KG1 (cell line): ENCODE measurements at regions not wholly inside any gene's neighbourhood (a gene's known extent, or its start where the extent isn't known, plus 50 kb on each side); places are given as distances from the start of the nearest gene placed in this dataset.

Source experiments
- DNase-seq: peaks from one replicate; lab custom pipeline; 2025; lab: John Stamatoyannopoulos, UW

GRCh38 chr15:55026381-55026780 is 170.4 kb downstream of the RSL24D1 start:
- DNase-seq: no peak

GRCh38 chr15:55017635-55018034 is 179.1 kb downstream of the RSL24D1 start:
- no peak for DNase-seq

- DNase-seq: no peak
Observed at GRCh38 chr15:55016225-55016624, 180.5 kb downstream of the RSL24D1 start.

GRCh38 chr15:55015093-55015445 is 181.7 kb downstream of the RSL24D1 start:
- no peak for DNase-seq

GRCh38 chr15:55014391-55015092 is 182.2 kb downstream of the RSL24D1 start:
- no peak for DNase-seq

GRCh38 chr15:55008421-55008820 is 188.3 kb downstream of the RSL24D1 start:
- DNase-seq: no peak

GRCh38 chr15:55007561-55007960 is 189.2 kb downstream of the RSL24D1 start:
- DNase-seq: no peak

- no peak for DNase-seq
Observed at GRCh38 chr15:55005679-55006078, 191.1 kb downstream of the RSL24D1 start.

GRCh38 chr15:55003965-55004873 is 192.5 kb downstream of the RSL24D1 start:
- no peak for DNase-seq

- no peak for DNase-seq
Observed at GRCh38 chr15:54998661-54999060, 198.1 kb downstream of the RSL24D1 start.

GRCh38 chr15:54990793-54991192 is 205.9 kb downstream of the RSL24D1 start:
- no peak for DNase-seq

GRCh38 chr15:54987881-54988280 is 208.9 kb downstream of the RSL24D1 start:
- DNase-seq: no peak

GRCh38 chr15:54979964-54980363 is 216.8 kb downstream of the RSL24D1 start:
- DNase-seq: no peak

- no peak for DNase-seq
Observed at GRCh38 chr15:54962637-54963036, 234.1 kb downstream of the RSL24D1 start.

GRCh38 chr15:54960266-54960665 is 236.5 kb downstream of the RSL24D1 start:
- DNase-seq: no peak

GRCh38 chr15:54941417-54941816 is 255.3 kb downstream of the RSL24D1 start:
- DNase-seq: no peak

- no peak for DNase-seq
Observed at GRCh38 chr15:54917312-54917711, 279.4 kb downstream of the RSL24D1 start.

- DNase-seq: no peak
Observed at GRCh38 chr15:54915380-54915779, 281.4 kb downstream of the RSL24D1 start.

GRCh38 chr15:54884312-54884711 is 312.4 kb downstream of the RSL24D1 start:
- DNase-seq: no peak

- no peak for DNase-seq
Observed at GRCh38 chr15:54859982-54860381, 336.8 kb downstream of the RSL24D1 start.

- no peak for DNase-seq
Observed at GRCh38 chr15:54854667-54855066, 342.1 kb downstream of the RSL24D1 start.

GRCh38 chr15:54850101-54850500 is 346.6 kb downstream of the RSL24D1 start:
- DNase-seq: no peak

- DNase-seq: no peak
Observed at GRCh38 chr15:54843006-54843405, 353.7 kb downstream of the RSL24D1 start.
